ENCODE measurements at regions not wholly inside any gene's neighbourhood (a gene's known extent, or its start where the extent isn't known, plus 50 kb on each side); places are given as distances from the start of the nearest gene placed in this dataset.

DNA sequence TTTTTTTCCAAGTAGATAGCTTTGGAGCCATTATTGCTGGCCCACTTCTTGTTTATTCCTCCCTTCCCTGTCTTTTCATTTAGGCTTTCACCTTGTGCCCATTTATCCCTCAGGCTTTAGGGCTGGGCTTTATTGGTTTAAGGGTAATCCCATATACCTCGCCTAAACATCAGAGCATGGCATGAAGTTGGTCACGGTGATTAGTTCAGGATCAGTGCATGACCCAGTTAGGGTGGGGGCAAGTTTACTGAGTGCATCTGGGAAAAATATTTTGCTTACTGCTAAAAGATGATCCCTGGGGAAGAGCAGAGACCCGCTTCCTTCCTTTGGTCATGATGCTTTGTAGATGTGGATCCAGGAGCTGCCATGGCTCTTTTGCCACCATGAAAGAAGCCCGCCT, 153.3 kb upstream of the NECTIN1 start:
- no peak overlapping the region for H3K56ac ChIP-seq (ENCODE audit: extremely low read depth, insufficient read depth, low read length)
- POLR2A ChIA-PET (ENCODE audit: unreplicated experiment) = no interaction called here
- no peaks in the 10 kb centered on the region for H4K20me1 ChIP-seq (ENCODE audit: insufficient read depth, low read length)
- no peak overlapping the region for H3K9ac ChIP-seq (ENCODE audit: low read depth, low read length)
- H3K18ac ChIP-seq (ENCODE audit: low read depth, low read length) = no peak overlapping the region
- no peak overlapping the region for H2BK120ac ChIP-seq (ENCODE audit: low read depth, low read length)
- no peaks in the 10 kb centered on the region for H3K9me3 ChIP-seq (ENCODE audit: control insufficient read depth, insufficient read depth, low read length)
- H3K4me1 ChIP-seq (ENCODE audit: control insufficient read depth, insufficient read depth, low read length) = no peaks in the 10 kb centered on the region
- no peak overlapping the region for H3K4ac ChIP-seq (ENCODE audit: low read depth, low read length)
- H2BK15ac ChIP-seq (ENCODE audit: low read depth, low read length) = no peak overlapping the region
- H3K36me3 ChIP-seq (ENCODE audit: control insufficient read depth, insufficient read depth, low read length) = no peaks in the 10 kb centered on the region
- no peaks in the 10 kb centered on the region for H3K9me1 ChIP-seq (ENCODE audit: insufficient read depth, low read length)
- no peak overlapping the region for H2AFZ ChIP-seq (replicated peaks; ENCODE audit: low read length, poor library complexity)
- H3K4me2 ChIP-seq (ENCODE audit: low read depth, low read length) = no peak overlapping the region
- H3K14ac ChIP-seq (replicated peaks; ENCODE audit: low read depth, low read length) = no peak overlapping the region
- ATAC-seq (ENCODE audit: low read depth) = no peak
- intact Hi-C loops (cut with micrococcal nuclease) (no loop called here), dilution Hi-C loops (cut with HindIII; ENCODE audit: low sequenced_read_pairs, unreplicated experiment) (no loop called here), in situ Hi-C loops (cut with MboI; ENCODE audit: low sequenced_read_pairs) (no loop called here)
- H3K23ac ChIP-seq (ENCODE audit: low read depth, low read length) = no peak overlapping the region
- H3K79me1 ChIP-seq (ENCODE audit: low read depth in 1 of 2, low read length in 2 of 2) = no peaks in the 10 kb centered on the region
- no peak overlapping the region for H3K27ac ChIP-seq (ENCODE audit: insufficient read depth, low read length)
- no peak overlapping the region for H2BK20ac ChIP-seq (ENCODE audit: low read depth, low read length)
- no peak overlapping the region for H2BK5ac ChIP-seq (ENCODE audit: low read depth, low read length, poor library complexity, severe bottlenecking)
- H3K4me3 ChIP-seq (ENCODE audit: insufficient read depth, low read depth, low read length) = no peak overlapping the region
- H2AK5ac ChIP-seq (ENCODE audit: low read depth, low read length) = no peak overlapping the region
- DNase-seq = no peak
- peaks cover 2% of the 10 kb centered on the region; the same call in 1 of the 2 replicates for H3K27me3 ChIP-seq (ENCODE audit: control insufficient read depth, insufficient read depth, low read length)
- H4K8ac ChIP-seq (ENCODE audit: low read depth in 2 of 2, low read length in 2 of 2) = no peak overlapping the region
- BruUV-seq (replicated peaks) = no TSS peak
- H2AK9ac ChIP-seq (replicated peaks; ENCODE audit: low read depth, low read length, poor library complexity) = no peak overlapping the region
- H4K5ac ChIP-seq (ENCODE audit: low read depth, low read length) = no peak overlapping the region
- CTCF ChIA-PET = no interaction called here
- TF ChIP-seq SMC3 (IDR thresholded peaks at IDR 0.05; ENCODE audit: low read depth, low read length) (no peak), CTCF (conservative IDR thresholded peaks at IDR 0.05; ENCODE audit: low read depth, low read length) (no peak)
- no peak overlapping the region for H4K91ac ChIP-seq (ENCODE audit: insufficient read depth, low read depth, low read length)
- no CpG with 5 or more reads among the region's 4 CpGs for WGBS, 2 experiments (ENCODE audit: extremely low coverage in 2 of 2, insufficient read length in 1 of 2)

Measured in IMR-90 (cell line).